Muscle of leg (tissue), 3 donors: ENCODE measurements at regions not wholly inside any gene's neighbourhood (a gene's known extent, or its start where the extent isn't known, plus 50 kb on each side); places are given as distances from the start of the nearest gene placed in this dataset.

Experiments used
- DNase-seq: peaks from one replicate; pipeline ENCODE4 v3.0.0; 2013
- H3K27ac ChIP-seq: one replicate; pipeline ENCODE4 v1.5.1; 2013; ENCODE audit warnings: mild to moderate bottlenecking, low read length, control low read depth
- H3K27me3 ChIP-seq: one replicate; pipeline ENCODE4 v1.6.1; 2013; ENCODE audit warnings: low read length; ENCODE audit not compliant: control insufficient read depth, insufficient read depth
- H3K36me3 ChIP-seq: one replicate; pipeline ENCODE4 v1.6.1; 2013; ENCODE audit warnings: low read length; ENCODE audit not compliant: control insufficient read depth, insufficient read depth
- H3K4me1 ChIP-seq: one replicate; pipeline ENCODE4 v1.6.1; 2013; ENCODE audit warnings: low read length; ENCODE audit not compliant: control insufficient read depth, insufficient read depth
- H3K4me3 ChIP-seq: one replicate; pipeline ENCODE4 v1.5.1; 2013; ENCODE audit warnings: low read length, control low read depth
- H3K9me3 ChIP-seq: replicated peaks from 2 replicates; pipeline ENCODE4 v1.6.1; 2013; ENCODE audit warnings: low read depth, low read length; ENCODE audit not compliant: control insufficient read depth
- WGBS: methylation state at CpG from one replicate; pipeline ENCODE4 v1.1.5; 2013; ENCODE audit warnings: missing lambda C conversion rate; ENCODE audit not compliant: insufficient coverage; 5-methylcytosine and 5-hydroxymethylcytosine counted together

DNA sequence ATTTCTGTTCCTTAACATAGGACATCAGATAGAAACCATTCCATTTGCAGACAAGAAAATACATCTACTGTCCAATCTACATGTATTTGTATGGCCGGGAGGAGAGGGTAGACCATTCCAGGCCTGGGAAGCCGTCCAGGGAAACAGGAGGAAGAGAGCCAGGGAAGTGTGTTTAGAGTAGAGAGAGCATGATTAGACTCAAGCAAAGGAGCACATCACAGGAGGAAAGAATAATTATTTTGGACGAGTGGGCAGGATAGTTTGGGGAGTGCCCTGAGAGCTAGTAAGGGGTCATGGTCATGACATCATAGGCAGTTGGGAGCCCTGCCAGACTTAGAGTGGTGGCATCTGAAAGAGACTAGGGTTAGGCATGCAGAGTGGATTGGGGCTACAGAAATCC is 250.0 kb downstream of the HIVEP2 start:
- Histone ChIP-seq H3K9me3 (no peaks in the 10 kb centered on the region), H3K27ac (no peak overlapping the region), H3K36me3 (no peaks in the 10 kb centered on the region), H3K4me3 (no peak overlapping the region), H3K4me1 (peaks cover 32% of the 10 kb centered on the region), H3K27me3 (no peaks in the 10 kb centered on the region)
- DNase-seq: peak; percentile 95
- WGBS: 15% methylated on average over 3 of the region's 3 CpGs

DNA sequence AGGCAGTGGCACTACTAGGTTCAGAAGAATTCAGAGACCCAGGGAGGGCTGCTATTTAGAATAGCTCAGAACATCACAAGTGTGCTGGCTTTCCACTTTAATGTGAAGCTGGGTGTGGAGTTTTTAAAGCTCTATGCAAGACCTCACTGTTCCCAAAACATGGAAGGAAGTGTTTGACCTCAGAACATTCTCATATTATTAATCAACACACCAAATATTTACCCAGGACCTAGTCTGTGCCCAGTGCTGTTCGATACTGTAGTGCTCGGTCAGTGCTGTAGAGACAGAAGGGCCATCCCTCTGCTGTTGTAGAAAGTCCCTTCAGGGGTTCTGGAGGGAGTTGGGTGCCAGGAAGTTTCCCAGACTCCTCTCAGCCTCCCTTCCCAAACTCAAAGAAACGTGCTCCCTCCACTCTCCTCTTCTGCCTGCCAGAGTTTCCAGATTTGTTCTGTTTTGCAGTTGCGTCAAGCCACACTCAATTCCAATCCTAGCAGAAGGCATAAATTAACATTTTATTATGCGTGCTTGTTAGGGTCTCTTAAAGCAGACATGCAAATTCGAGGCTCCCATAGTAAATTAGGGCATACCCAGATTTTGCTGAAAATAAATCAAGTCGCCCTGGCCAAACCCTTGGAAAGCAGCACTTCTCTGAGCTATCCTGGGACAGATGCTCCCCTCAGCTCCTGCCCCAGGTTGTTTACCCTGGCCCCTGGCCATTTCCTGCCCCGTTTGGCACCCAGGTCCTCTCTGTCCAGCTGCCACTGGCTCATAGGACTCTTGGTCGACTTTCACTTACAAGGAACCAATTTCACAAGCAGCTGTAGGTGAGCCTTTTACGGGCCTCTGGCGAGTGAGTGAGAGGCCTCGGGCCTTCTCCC is 248.6 kb downstream of the HIVEP2 start:
- H3K4me3 ChIP-seq: no peak overlapping the region
- peaks cover 35% of the 10 kb centered on the region for H3K4me1 ChIP-seq
- no peaks in the 10 kb centered on the region for H3K27me3 ChIP-seq
- WGBS: 42% methylated on average over 6 of the region's 12 CpGs
- H3K9me3 ChIP-seq: no peaks in the 10 kb centered on the region
- no peaks in the 10 kb centered on the region for H3K36me3 ChIP-seq
- peak; percentile 65 for DNase-seq
- peak overlapping the region; percentile 45 for H3K27ac ChIP-seq

DNA sequence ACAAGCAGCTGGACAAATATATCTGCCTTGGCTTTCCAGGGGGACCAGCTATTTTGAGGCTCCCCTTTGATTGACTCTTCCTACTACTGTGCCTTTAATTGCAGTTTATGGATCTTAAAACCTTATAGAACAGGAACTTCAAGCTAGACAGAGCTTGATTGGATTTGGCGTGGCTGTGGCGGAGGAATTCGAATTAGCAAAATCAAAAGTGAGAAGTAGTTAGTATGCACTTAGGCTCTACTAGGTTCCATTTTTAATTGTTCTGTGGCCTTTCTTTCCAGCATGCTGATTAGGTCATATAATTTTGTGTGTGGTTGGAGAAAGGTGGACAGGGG is 248.0 kb downstream of the HIVEP2 start:
- DNase-seq: no peak
- H3K27me3 ChIP-seq: no peaks in the 10 kb centered on the region
- no peak overlapping the region for H3K4me3 ChIP-seq
- peaks cover 35% of the 10 kb centered on the region for H3K4me1 ChIP-seq
- H3K36me3 ChIP-seq: no peaks in the 10 kb centered on the region
- peak overlapping the region; percentile 45 for H3K27ac ChIP-seq
- H3K9me3 ChIP-seq: no peaks in the 10 kb centered on the region
- no CpG with 5 or more reads among the region's 3 CpGs for WGBS

DNA sequence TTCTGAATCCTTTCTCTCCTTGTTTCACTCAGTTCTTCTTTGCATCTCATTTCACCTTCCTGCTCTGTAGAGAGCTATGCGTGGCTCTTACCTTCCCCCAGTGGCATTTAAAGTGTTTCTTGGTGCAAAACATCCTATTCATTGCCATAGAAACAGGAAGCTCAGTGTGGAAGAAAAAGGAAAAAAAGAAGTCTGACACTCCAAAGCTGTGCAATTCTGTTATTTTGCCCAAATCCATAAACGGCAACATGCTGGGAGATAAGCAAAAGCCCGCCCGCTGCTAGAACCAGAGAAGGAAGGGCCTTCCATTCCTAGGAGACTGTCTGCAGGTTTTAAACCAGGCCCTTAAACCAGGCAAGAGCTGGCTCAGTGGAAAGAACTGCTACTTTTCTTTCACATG is 247.1 kb downstream of the HIVEP2 start:
- no peaks in the 10 kb centered on the region for H3K27me3 ChIP-seq
- H3K9me3 ChIP-seq: no peaks in the 10 kb centered on the region
- H3K36me3 ChIP-seq: no peaks in the 10 kb centered on the region
- peak; percentile 60 for DNase-seq
- H3K27ac ChIP-seq: no peak overlapping the region
- WGBS: 43% methylated on average over 3 of the region's 4 CpGs
- no peak overlapping the region for H3K4me3 ChIP-seq
- peaks cover 37% of the 10 kb centered on the region for H3K4me1 ChIP-seq

DNA sequence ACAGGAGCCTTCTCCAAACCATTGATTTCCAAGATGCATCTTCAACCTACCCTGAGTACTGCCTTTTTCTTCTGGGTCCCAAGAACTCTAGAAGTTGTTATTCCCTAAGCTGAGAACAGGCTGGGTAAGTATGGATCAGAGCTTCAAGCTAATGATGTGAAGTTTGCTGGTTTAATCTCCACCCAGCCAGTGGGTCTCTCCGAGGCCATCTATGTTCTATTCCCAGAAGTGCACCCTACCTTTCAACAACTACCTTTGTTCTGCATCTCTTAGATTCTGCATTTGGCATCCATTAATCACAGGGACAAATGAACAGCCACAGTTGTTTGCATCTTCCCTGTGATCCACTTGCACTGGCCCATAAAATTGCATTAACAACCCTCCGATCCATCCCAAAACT is 246.2 kb downstream of the HIVEP2 start:
- DNase-seq: no peak
- no peaks in the 10 kb centered on the region for H3K9me3 ChIP-seq
- WGBS: 92% methylated on average over 2 of the region's 2 CpGs
- no peaks in the 10 kb centered on the region for H3K36me3 ChIP-seq
- no peak overlapping the region for H3K4me3 ChIP-seq
- peaks cover 32% of the 10 kb centered on the region for H3K4me1 ChIP-seq
- no peak overlapping the region for H3K27ac ChIP-seq
- no peaks in the 10 kb centered on the region for H3K27me3 ChIP-seq

DNA sequence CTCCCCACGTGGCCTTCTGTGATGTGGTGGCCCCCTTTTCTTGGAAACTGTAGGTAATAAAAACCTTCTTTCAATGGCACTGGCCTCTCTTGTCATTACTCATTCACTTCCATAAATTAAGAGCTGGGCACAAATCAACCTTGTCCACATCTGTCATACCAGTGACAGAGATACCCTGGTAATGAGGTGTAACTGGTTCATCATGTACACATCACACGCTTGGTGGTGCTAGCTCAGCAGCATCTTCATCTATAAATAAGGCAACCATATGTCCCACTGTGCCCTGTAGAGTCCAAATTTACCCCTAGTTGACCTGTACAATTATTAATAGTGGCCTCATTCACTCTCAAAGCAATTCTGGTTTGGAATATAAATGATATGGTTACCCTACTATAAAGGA is 245.6 kb downstream of the HIVEP2 start:
- Histone ChIP-seq H3K4me1 (peaks cover 30% of the 10 kb centered on the region), H3K27ac (no peak overlapping the region), H3K36me3 (no peaks in the 10 kb centered on the region), H3K4me3 (no peak overlapping the region), H3K9me3 (no peaks in the 10 kb centered on the region), H3K27me3 (no peaks in the 10 kb centered on the region)
- no peak for DNase-seq
- WGBS: 100% methylated on average over 2 of the region's 2 CpGs

DNA sequence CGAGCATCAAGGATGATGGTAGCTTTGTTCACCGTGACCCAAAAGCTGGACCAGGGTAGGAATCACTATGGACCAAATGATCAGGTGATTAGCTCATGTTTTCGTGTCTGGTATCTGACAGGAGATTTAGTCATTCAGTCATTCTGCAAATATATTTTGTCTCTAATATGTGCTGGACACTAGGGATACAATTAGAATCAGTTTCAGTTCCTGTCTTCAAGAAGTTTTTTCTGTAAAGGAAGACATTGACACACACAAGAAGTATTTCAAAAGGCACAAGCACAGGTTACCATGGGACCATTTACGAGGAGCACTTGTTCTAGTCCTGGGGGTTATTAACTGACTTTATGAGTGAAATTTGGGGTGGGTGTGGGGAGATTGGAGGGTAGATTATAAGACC is 244.9 kb downstream of the HIVEP2 start:
- Histone ChIP-seq H3K4me1 (peaks cover 30% of the 10 kb centered on the region), H3K4me3 (no peak overlapping the region), H3K36me3 (no peaks in the 10 kb centered on the region), H3K9me3 (no peaks in the 10 kb centered on the region), H3K27me3 (no peaks in the 10 kb centered on the region), H3K27ac (no peak overlapping the region)
- DNase-seq: no peak
- WGBS: 80% methylated on average over 3 of the region's 4 CpGs

DNA sequence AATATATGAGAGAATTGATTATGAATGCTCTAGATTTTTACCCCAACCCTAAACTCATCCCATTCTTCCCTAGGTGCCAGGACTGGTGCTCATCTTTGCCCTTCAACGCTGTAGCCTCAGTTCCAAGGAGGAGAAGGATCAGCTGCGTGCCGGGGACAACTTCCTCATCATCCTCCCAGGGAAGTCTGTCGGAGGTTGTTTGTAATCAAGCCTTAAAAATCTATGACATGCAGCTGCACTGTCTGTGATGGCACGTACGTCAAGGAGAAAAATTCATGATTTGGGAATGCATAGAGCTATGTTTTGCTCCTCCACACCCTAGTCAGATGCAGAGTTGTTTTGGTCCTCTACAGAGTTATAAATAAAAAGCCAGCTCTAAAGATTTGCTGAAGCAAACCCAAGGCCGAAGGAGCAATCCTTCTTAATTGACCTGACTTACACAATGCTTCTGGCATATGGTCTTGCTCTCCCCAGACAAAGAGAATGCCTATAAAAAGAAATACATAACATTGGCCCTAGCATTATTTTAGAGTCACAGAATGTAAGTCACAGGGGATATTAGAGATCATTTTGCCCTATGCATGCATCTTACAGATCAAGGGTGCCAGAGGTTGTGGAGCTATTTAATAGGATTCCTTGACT is 244.2 kb downstream of the HIVEP2 start:
- no peak overlapping the region for H3K4me3 ChIP-seq
- WGBS: 50% methylated on average over 4 of the region's 7 CpGs
- H3K9me3 ChIP-seq: no peaks in the 10 kb centered on the region
- no peaks in the 10 kb centered on the region for H3K36me3 ChIP-seq
- H3K4me1 ChIP-seq: peaks cover 28% of the 10 kb centered on the region
- no peak overlapping the region for H3K27ac ChIP-seq
- DNase-seq: peak; percentile 48
- no peaks in the 10 kb centered on the region for H3K27me3 ChIP-seq
